ENCODE measurements at regions not wholly inside any gene's neighbourhood (a gene's known extent, or its start where the extent isn't known, plus 50 kb on each side); places are given as distances from the start of the nearest gene placed in this dataset.

DNA sequence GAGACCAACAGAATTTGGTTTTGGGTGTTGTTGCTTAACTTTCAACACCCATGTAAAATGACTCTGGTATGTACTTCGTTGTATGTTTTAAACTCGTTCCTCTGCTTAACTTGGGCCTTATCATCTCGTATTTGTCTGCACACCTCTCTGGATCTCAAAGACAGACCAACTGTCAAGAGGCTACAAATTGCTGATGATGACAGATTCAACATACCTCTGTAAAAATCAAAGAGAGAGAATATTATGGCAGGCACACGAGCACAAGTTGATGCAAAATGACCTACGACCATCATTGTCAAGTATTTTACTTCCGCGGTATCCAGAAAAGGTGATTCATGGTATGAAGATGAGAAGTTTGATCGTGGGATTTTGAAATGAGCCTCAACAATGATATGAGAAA, 132.1 kb upstream of the ARGLU1 start (continued):
- no peak for TF ChIP-seq MCM7 (IDR thresholded peaks at IDR 0.05)
- TF ChIP-seq, protein P1, sequence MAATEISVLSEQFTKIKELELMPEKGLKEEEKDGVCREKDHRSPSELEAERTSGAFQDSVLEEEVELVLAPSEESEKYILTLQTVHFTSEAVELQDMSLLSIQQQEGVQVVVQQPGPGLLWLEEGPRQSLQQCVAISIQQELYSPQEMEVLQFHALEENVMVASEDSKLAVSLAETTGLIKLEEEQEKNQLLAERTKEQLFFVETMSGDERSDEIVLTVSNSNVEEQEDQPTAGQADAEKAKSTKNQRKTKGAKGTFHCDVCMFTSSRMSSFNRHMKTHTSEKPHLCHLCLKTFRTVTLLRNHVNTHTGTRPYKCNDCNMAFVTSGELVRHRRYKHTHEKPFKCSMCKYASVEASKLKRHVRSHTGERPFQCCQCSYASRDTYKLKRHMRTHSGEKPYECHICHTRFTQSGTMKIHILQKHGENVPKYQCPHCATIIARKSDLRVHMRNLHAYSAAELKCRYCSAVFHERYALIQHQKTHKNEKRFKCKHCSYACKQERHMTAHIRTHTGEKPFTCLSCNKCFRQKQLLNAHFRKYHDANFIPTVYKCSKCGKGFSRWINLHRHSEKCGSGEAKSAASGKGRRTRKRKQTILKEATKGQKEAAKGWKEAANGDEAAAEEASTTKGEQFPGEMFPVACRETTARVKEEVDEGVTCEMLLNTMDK (IDR thresholded peaks at IDR 0.05; ENCODE audit: borderline replicate concordance, insufficient read depth, low read depth, low read length, poor library complexity, severe bottlenecking) = no peak
- no peak for TF ChIP-seq BACH1 (tag; IDR thresholded peaks at IDR 0.05)
- TF ChIP-seq, protein P2, sequence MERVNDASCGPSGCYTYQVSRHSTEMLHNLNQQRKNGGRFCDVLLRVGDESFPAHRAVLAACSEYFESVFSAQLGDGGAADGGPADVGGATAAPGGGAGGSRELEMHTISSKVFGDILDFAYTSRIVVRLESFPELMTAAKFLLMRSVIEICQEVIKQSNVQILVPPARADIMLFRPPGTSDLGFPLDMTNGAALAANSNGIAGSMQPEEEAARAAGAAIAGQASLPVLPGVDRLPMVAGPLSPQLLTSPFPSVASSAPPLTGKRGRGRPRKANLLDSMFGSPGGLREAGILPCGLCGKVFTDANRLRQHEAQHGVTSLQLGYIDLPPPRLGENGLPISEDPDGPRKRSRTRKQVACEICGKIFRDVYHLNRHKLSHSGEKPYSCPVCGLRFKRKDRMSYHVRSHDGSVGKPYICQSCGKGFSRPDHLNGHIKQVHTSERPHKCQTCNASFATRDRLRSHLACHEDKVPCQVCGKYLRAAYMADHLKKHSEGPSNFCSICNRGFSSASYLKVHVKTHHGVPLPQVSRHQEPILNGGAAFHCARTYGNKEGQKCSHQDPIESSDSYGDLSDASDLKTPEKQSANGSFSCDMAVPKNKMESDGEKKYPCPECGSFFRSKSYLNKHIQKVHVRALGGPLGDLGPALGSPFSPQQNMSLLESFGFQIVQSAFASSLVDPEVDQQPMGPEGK (CRISPR knock-in tag; IDR thresholded peaks at IDR 0.05; ENCODE audit: borderline replicate concordance) = no peak
- no peak for TF ChIP-seq YBX1 (IDR thresholded peaks at IDR 0.05)
- TF ChIP-seq, protein P3, sequence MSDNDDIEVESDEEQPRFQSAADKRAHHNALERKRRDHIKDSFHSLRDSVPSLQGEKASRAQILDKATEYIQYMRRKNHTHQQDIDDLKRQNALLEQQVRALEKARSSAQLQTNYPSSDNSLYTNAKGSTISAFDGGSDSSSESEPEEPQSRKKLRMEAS (CRISPR knock-in tag; IDR thresholded peaks at IDR 0.05) = no peak
- no peak for TF ChIP-seq ATF7 (IDR thresholded peaks at IDR 0.05)
- TF ChIP-seq ZNF184 (CRISPR knock-in tag; IDR thresholded peaks at IDR 0.05) = no peak
- TF ChIP-seq, protein P4, sequence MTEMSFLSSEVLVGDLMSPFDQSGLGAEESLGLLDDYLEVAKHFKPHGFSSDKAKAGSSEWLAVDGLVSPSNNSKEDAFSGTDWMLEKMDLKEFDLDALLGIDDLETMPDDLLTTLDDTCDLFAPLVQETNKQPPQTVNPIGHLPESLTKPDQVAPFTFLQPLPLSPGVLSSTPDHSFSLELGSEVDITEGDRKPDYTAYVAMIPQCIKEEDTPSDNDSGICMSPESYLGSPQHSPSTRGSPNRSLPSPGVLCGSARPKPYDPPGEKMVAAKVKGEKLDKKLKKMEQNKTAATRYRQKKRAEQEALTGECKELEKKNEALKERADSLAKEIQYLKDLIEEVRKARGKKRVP (CRISPR knock-in tag; IDR thresholded peaks at IDR 0.05) = no peak
- TF ChIP-seq, protein P5, sequence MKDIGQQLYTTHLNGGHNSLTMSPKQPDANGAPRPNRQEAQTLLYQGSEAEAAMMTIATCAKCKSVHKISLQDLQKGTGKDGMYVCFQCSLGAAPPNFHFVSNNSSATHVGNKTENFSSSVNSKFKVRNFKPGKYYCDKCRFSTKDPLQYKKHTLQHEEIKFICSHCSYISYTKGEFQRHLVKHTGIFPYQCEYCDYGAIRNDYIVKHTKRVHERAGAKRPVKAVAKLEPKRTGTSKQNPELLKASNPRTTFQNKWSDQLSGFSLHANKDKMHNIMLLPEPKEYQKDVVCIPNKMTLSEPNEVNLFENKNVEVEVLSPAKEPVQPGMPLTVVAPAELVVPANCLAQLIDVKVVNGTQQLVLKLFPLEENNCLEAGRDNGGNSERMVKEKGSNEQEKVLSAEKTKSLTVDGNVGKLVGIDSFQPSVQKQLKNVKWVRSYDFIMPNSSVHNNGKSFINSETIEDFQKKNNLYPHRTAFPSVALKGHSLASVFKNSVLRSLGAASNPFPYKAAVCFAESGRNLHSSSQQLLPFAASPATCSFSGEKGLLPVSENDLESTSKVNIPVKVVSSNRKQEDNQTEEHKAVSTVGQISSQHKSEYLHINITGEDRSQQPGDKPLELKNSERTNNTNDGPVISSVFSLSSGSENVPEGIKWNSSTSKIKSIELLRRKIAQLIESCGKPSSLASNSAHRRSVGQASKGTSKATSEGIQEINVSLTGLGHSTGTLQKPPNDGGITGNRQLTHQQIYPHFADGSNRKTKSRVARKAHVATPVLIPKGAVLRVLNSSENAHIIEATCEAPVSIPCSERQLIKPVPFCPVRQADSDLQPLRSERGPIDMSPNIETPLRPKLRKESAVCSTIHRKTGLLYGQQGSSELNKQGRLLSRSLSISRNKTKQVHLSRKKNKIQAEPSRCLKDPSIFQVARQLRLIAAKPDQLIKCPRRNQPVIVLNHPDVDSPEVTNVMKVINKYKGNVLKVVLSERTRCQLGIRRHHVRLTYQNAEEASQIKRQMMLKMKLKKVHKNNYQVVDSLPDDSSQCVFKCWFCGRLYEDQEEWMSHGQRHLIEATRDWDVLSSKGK (CRISPR knock-in tag; IDR thresholded peaks at IDR 0.05) = no peak
- no peak for TF ChIP-seq CHCHD3 (CRISPR knock-in tag; IDR thresholded peaks at IDR 0.05)

Measured in K562 (cell line).